Heart right ventricle (tissue), 16 donors: ENCODE measurements at regions not wholly inside any gene's neighbourhood (a gene's known extent, or its start where the extent isn't known, plus 50 kb on each side); places are given as distances from the start of the nearest gene placed in this dataset.

ENCODE experiments used
- ATAC-seq, 8 donors: fragments of 200-7000 bp; cut with Tn5 transposase; one replicate each; pipeline ENCODE4 v1.9.1; 2020; ENCODE audit warnings: mild to moderate bottlenecking in 8 of 8, moderate library complexity in 8 of 8, moderate number of reproducible peaks in 1 of 8
- DNase-seq, 2 donors: peaks; one replicate each; pipeline ENCODE4 v3.0.0-alpha.2; 2020
- H3K27ac ChIP-seq, 10 donors: fragments of 200-600 bp; sonication (generic) in 2 of 10; one replicate each; pipeline versions ENCODE4 v1.5.0 to v1.8.0; 2020 to 2022; ENCODE audit warnings: mild to moderate bottlenecking in 3 of 10
- H3K27me3 ChIP-seq, 7 donors: fragments of 200-600 bp; one replicate each; pipeline ENCODE4 v1.8.0; 2021 to 2022; ENCODE audit warnings: mild to moderate bottlenecking in 2 of 7
- H3K36me3 ChIP-seq, 9 donors: fragments of 200-600 bp; sonication (generic) in 1 of 9; one replicate each; pipeline versions ENCODE4 v1.5.0 to v1.8.0; 2020 to 2022; ENCODE audit warnings: mild to moderate bottlenecking in 2 of 9
- H3K4me1 ChIP-seq, 9 donors: fragments of 200-600 bp; sonication (generic) in 1 of 9; one replicate each; pipeline versions ENCODE4 v1.5.0 to v1.8.0; 2020 to 2022; ENCODE audit warnings: mild to moderate bottlenecking in 4 of 9
- H3K4me3 ChIP-seq, 10 donors: fragments of 200-600 bp; sonication (generic) in 2 of 10; one replicate each; pipeline versions ENCODE4 v1.5.0 to v1.8.0; 2020 to 2022; ENCODE audit warnings: mild to moderate bottlenecking in 7 of 10, moderate library complexity in 2 of 10
- H3K9me3 ChIP-seq, 11 donors: fragments of 200-600 bp in 10 of 11; sonication (generic) in 2 of 11; one replicate each; pipeline versions ENCODE4 v1.5.0 to v1.8.0; 2013 to 2022; ENCODE audit warnings: mild to moderate bottlenecking in 2 of 11, control low read depth in 1 of 11, moderate library complexity in 1 of 11
- WGBS, 2 donors: extraction: QIAGEN DNeasy Blood & Tissue Kit; methylation state at CpG; one replicate each; pipeline ENCODE4 v1.1.7; 2013; ENCODE audit warnings: inconsistent platforms in 1 of 2; 5-methylcytosine and 5-hydroxymethylcytosine counted together
- intact Hi-C, 10 donors: fragments of 100-400 bp; cut with DNase I; formaldehyde crosslinking; loops; one replicate each; pipeline versions ENCODE4 v1.11.1 to v1.14.2; 2022
- TF ChIP-seq, protein P1 (sequence below), 9 donors: fragments of 200-600 bp; sonication (generic) in 2 of 9; IDR thresholded peaks; one replicate each; pipeline versions ENCODE4 v1.5.0 to v1.8.0; 2021 to 2022; ENCODE audit warnings: antibody characterized with exemption in 9 of 9, mild to moderate bottlenecking in 5 of 9, moderate library complexity in 1 of 9
- donor health status: Arrhythmogenic right ventricular cardiomyopathy.
- donor health status: ischemic (EF 13 %, LVEDD 7.1; RV severe dilation, severe dysfunction).
- donor health status: healthy with polysubstance abuse.
- donor health status: DM: no; HTN: yes; CAD: no.
- donor health status: DM: no; HTN: no; CAD: no.
- donor health status: ischemic (EF 25% LVEDD 6.9; RV normal size, moderate dysfunction).
- donor health status: ischemic (EF 25% LVEDD 5.7; RV mildly dilated, moderate dysfunction).
- donor health status: healthy.
- donor health status: DM: yes; HTN: yes; CAD: no.
- donor health status: Ischemic cardiomyopathy.
- donor health status: ischemic (EF 35%, LVEDD 5.7; RV mildly dilated, moderate dysfunction).
- donor health status: nonischemic (EF 11% LVEDD 7.7; RV severe dilation, severe dysfunction).
- donor health status: DM: yes; HTN: yes; CAD: no.
- donor health status: PGD.
- donor health status: ischemic (EF 29% LVEDD 5.4; RV normal size, mild dysfunction).
- donor health status: nonischemic (EF 23%, LVEDD 6.1; RV moderate dilation, normal function).

DNA sequence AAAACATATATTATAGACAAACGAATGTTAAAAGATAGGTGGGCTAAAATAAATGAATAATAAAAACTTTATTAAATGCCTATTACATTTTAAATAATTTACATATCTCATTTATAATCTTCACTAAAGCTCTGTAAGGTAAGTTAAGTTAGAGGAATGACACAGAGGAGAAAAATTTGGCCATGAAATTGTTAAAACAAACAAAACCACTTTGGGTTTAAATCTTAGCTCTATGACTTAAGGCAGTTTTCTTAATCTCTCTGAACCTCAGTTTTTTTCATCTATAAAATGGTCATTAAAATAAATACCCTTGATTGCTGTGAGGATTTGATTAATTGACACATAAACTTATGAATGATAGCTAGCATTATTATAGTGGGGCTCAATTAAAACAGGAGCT lies 404.8 kb upstream of the ATP11B start:
- intact Hi-C loops, result no loop called here
- H3K27me3 ChIP-seq, result peaks cover 0 to 4% (median 0%) of the 10 kb centered on the region in 7 donors

DNA sequence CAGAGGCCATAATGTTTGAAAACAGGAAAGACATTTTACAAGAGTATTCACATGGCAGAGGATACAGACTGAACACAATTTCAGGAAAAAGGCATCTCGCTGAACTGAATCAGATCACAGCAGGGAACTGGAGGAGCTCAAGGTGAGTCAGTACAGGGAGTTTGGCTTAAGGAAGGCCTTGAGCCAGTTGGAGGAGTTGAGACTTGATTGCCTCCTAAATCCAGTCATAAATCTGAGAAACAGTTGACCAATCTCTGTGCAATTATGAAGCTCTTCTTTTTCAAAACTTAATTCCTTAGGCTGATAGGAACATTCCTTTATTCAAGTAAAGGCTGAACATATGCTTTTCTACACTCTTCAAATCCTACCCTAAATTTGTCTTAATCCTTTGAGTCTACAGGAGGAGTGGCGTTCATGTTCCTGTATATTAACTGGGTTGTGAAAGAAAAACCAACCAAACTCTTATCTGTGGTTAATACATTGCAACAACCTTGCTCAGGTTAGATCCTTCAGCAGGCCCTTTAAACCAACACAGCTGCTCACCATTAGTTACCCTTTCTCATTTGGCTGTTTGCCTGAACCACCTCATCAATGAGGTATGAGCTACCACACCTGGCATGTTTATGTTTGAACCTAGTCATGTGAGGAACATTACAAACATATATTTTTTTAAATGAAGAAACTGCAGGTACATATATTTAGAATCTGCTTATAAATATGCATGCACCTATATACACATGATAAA lies 404.1 kb upstream of the ATP11B start:
- intact Hi-C loops, result no loop called here
- TF ChIP-seq, protein P1, sequence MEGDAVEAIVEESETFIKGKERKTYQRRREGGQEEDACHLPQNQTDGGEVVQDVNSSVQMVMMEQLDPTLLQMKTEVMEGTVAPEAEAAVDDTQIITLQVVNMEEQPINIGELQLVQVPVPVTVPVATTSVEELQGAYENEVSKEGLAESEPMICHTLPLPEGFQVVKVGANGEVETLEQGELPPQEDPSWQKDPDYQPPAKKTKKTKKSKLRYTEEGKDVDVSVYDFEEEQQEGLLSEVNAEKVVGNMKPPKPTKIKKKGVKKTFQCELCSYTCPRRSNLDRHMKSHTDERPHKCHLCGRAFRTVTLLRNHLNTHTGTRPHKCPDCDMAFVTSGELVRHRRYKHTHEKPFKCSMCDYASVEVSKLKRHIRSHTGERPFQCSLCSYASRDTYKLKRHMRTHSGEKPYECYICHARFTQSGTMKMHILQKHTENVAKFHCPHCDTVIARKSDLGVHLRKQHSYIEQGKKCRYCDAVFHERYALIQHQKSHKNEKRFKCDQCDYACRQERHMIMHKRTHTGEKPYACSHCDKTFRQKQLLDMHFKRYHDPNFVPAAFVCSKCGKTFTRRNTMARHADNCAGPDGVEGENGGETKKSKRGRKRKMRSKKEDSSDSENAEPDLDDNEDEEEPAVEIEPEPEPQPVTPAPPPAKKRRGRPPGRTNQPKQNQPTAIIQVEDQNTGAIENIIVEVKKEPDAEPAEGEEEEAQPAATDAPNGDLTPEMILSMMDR (IDR thresholded peaks at IDR 0.05), result no peak
- DNase-seq (no peak), ATAC-seq (no peak)
- Histone ChIP-seq H3K27ac (no peak overlapping the region), H3K4me1 (no peaks in the 10 kb centered on the region), H3K4me3 (no peak overlapping the region), H3K27me3 (peaks cover 0 to 4% (median 0%) of the 10 kb centered on the region in 7 donors), H3K9me3 (no peaks in the 10 kb centered on the region), H3K36me3 (no peaks in the 10 kb centered on the region)
- WGBS, 2 donors, result 75 to 86% methylated on average over 2 of the region's 2 CpGs

More for the DNA sequence above, 404.8 kb upstream of the ATP11B start:
- Histone ChIP-seq H3K9me3 (no peaks in the 10 kb centered on the region), H3K4me1 (no peaks in the 10 kb centered on the region), H3K36me3 (no peaks in the 10 kb centered on the region), H3K27ac (no peak overlapping the region), H3K4me3 (no peak overlapping the region)
- WGBS, 2 donors, result 73 to 78% methylated on average over 1 of the region's 1 CpG
- no peak for ATAC-seq
- TF ChIP-seq, protein P1 (IDR thresholded peaks at IDR 0.05), result no peak
- DNase-seq, result no peak

DNA sequence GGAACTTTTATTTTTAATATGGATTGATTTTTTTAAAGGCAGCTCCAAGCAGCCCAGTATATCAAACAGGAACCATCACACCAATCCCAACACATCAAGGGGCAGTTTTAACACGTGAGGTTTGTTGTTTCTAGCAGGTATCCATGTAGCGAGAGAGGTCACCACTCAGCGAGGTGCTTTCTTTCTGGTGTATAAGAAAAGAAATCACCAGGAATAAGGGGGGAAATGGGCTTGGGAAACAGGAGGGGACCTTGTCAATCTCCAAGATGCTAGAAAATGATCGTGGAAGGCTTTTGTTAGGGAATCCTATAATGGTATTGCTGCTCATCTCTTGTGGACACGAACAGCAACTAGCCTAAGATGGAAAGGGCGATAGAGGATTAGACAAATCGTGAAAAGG lies 402.9 kb upstream of the ATP11B start:
- Histone ChIP-seq H3K4me3 (no peak overlapping the region), H3K36me3 (no peaks in the 10 kb centered on the region), H3K27ac (no peak overlapping the region), H3K9me3 (no peaks in the 10 kb centered on the region), H3K27me3 (peaks cover 0 to 4% (median 0%) of the 10 kb centered on the region in 7 donors), H3K4me1 (no peaks in the 10 kb centered on the region)
- DNase-seq (no peak), ATAC-seq (no peak)
- WGBS, 2 donors, result 70 to 76% methylated on average over 7 of the region's 7 CpGs
- TF ChIP-seq, protein P1 (IDR thresholded peaks at IDR 0.05), result no peak
- intact Hi-C loops, result no loop called here

DNA sequence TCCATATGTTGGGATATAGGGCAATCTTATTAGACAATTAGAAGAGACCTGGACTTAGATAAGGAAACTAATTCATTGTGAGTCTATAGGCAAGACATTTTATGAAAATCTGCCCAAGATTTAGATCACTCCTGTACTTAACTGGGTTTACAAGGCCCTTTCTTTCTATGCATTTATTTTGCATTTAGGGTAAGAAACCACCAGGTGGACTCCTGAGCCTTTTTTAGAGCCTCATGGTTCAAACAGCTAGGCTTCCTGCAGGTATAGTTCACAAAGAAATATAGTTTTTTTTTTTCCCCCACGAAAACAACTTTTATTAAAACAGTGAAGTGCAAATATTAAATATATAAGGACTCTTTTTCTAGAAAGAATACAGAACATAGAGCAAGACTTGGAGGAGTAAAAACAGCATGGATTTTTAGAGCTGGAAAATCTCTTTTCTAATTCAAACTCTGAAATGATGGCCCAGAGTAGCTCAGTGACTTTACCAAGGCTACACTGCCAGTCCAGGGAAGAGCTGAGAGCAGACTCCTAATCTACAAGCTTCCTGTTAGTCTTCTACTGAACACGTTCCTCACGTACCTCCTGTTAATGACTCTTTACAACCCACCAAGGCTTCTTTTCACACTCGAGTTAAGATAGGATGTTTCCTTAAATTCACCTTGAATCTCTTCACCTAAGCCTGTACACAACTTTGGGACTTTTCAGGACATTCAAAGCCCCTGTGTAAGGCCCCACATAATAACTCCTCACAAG lies 400.9 kb upstream of the ATP11B start:
- Histone ChIP-seq H3K27ac (no peak overlapping the region), H3K4me3 (no peak overlapping the region), H3K36me3 (no peaks in the 10 kb centered on the region), H3K4me1 (no peaks in the 10 kb centered on the region), H3K27me3 (peaks cover 0 to 6% (median 0%) of the 10 kb centered on the region in 7 donors), H3K9me3 (no peaks in the 10 kb centered on the region)
- intact Hi-C loops, result no loop called here
- TF ChIP-seq, protein P1 (IDR thresholded peaks at IDR 0.05), result no peak
- ATAC-seq, result no peak
- WGBS, 2 donors, result 31 to 39% methylated on average over 4 of the region's 4 CpGs
- DNase-seq, result no peak
